ENCODE measurements at regions not wholly inside any gene's neighbourhood (a gene's known extent, or its start where the extent isn't known, plus 50 kb on each side); places are given as distances from the start of the nearest gene placed in this dataset.

- no peak for TF ChIP-seq CTCF (conservative IDR thresholded peaks at IDR 0.05 in 1 of 2, IDR thresholded peaks at IDR 0.05 in 1 of 2; ENCODE audit: extremely low read depth in 1 of 2, insufficient read depth in 1 of 2, low read depth in 1 of 2, low read length in 2 of 2)
- TF ChIP-seq EZH2 (IDR thresholded peaks at IDR 0.05; ENCODE audit: borderline replicate concordance, low read length) = no peak
These were observed 990.1 kb upstream of the C9orf72 start for GRCh38 chr9:28563291-28563934.

Measured in mammary epithelial cell (primary cell).